T-helper 1 cell treated with Interleukin-12 subunit alpha and Interleukin-12 subunit beta and Interleukin-4 antibody, amounts not matched to agents 30 μg/mL and 1 μg/mL, for 36 hours (primary cell): ENCODE measurements at regions not wholly inside any gene's neighbourhood (a gene's known extent, or its start where the extent isn't known, plus 50 kb on each side); places are given as distances from the start of the nearest gene placed in this dataset.

Source experiments
- H3K27ac Mint-ChIP-seq: one replicate; pipeline ENCODE4 v1.8.0; 2021; ENCODE audit warnings: mild to moderate bottlenecking, mixed read lengths
- H3K27me3 Mint-ChIP-seq: one replicate; pipeline ENCODE4 v1.8.0; 2021; ENCODE audit warnings: low read depth, mixed read lengths
- H3K36me3 Mint-ChIP-seq: one replicate; pipeline ENCODE4 v1.8.0; 2021; ENCODE audit warnings: low read depth, mixed read lengths
- H3K4me1 Mint-ChIP-seq: one replicate; pipeline ENCODE4 v1.8.0; 2021; ENCODE audit warnings: low read depth, mixed read lengths
- H3K4me3 Mint-ChIP-seq: one replicate; pipeline ENCODE4 v1.8.0; 2021; ENCODE audit warnings: mild to moderate bottlenecking, moderate library complexity, mixed read lengths
- H3K9me3 Mint-ChIP-seq: one replicate; pipeline ENCODE4 v1.8.0; 2021; ENCODE audit warnings: mixed read lengths

- H3K4me3 Mint-ChIP-seq: no peak overlapping the region
- no peaks in the 10 kb centered on the region for H3K4me1 Mint-ChIP-seq
- no peaks in the 10 kb centered on the region for H3K36me3 Mint-ChIP-seq
- peaks cover 3% of the 10 kb centered on the region for H3K27me3 Mint-ChIP-seq
- no peak overlapping the region for H3K27ac Mint-ChIP-seq
- peaks cover 17% of the 10 kb centered on the region for H3K9me3 Mint-ChIP-seq
Measured at GRCh38 chr10:130230036-130230435, 93.8 kb downstream of the GLRX3 start.

GRCh38 chr10:130230611-130231010 is 94.4 kb downstream of the GLRX3 start:
- Mint-ChIP-seq H3K9me3 (peaks cover 17% of the 10 kb centered on the region), H3K4me1 (no peaks in the 10 kb centered on the region), H3K36me3 (no peaks in the 10 kb centered on the region), H3K4me3 (no peak overlapping the region), H3K27me3 (peaks cover 3% of the 10 kb centered on the region), H3K27ac (no peak overlapping the region)

- H3K36me3 Mint-ChIP-seq: no peaks in the 10 kb centered on the region
- no peak overlapping the region for H3K27ac Mint-ChIP-seq
- H3K4me1 Mint-ChIP-seq: no peaks in the 10 kb centered on the region
- H3K9me3 Mint-ChIP-seq: peaks cover 12% of the 10 kb centered on the region
- peaks cover 3% of the 10 kb centered on the region for H3K27me3 Mint-ChIP-seq
- H3K4me3 Mint-ChIP-seq: no peak overlapping the region
Measured at GRCh38 chr10:130231251-130231741, 95.1 kb downstream of the GLRX3 start.

- Mint-ChIP-seq H3K4me1 (no peaks in the 10 kb centered on the region), H3K27me3 (peaks cover 1% of the 10 kb centered on the region), H3K4me3 (no peak overlapping the region), H3K9me3 (peaks cover 2% of the 10 kb centered on the region), H3K36me3 (no peaks in the 10 kb centered on the region), H3K27ac (no peak overlapping the region)
Measured at GRCh38 chr10:130232166-130233034, 96.2 kb downstream of the GLRX3 start.

GRCh38 chr10:130233035-130233360 is 96.8 kb downstream of the GLRX3 start:
- Mint-ChIP-seq H3K4me1 (no peaks in the 10 kb centered on the region), H3K9me3 (no peaks in the 10 kb centered on the region), H3K27me3 (no peaks in the 10 kb centered on the region)

GRCh38 chr10:130233426-130233825 is 97.2 kb downstream of the GLRX3 start:
- H3K27me3 Mint-ChIP-seq: no peaks in the 10 kb centered on the region
- no peaks in the 10 kb centered on the region for H3K4me1 Mint-ChIP-seq
- no peaks in the 10 kb centered on the region for H3K9me3 Mint-ChIP-seq

More at GRCh38 chr10:130233035-130233360, 96.8 kb downstream of the GLRX3 start:
- H3K4me3 Mint-ChIP-seq: no peak overlapping the region
- H3K27ac Mint-ChIP-seq: no peak overlapping the region
- no peaks in the 10 kb centered on the region for H3K36me3 Mint-ChIP-seq

GRCh38 chr10:130234171-130234965 is 98.2 kb downstream of the GLRX3 start:
- peaks cover 4% of the 10 kb centered on the region for H3K27me3 Mint-ChIP-seq
- H3K4me3 Mint-ChIP-seq: no peak overlapping the region
- peaks cover 4% of the 10 kb centered on the region for H3K9me3 Mint-ChIP-seq
- H3K36me3 Mint-ChIP-seq: no peaks in the 10 kb centered on the region
- H3K4me1 Mint-ChIP-seq: no peaks in the 10 kb centered on the region
- H3K27ac Mint-ChIP-seq: no peak overlapping the region

More at GRCh38 chr10:130233426-130233825, 97.2 kb downstream of the GLRX3 start:
- Mint-ChIP-seq H3K4me3 (no peak overlapping the region), H3K36me3 (no peaks in the 10 kb centered on the region), H3K27ac (no peak overlapping the region)

- no peak overlapping the region for H3K4me3 Mint-ChIP-seq
- H3K4me1 Mint-ChIP-seq: no peaks in the 10 kb centered on the region
- peaks cover 7% of the 10 kb centered on the region for H3K27me3 Mint-ChIP-seq
- no peaks in the 10 kb centered on the region for H3K36me3 Mint-ChIP-seq
- H3K9me3 Mint-ChIP-seq: peaks cover 11% of the 10 kb centered on the region
- no peak overlapping the region for H3K27ac Mint-ChIP-seq
Measured at GRCh38 chr10:130236711-130237110, 100.5 kb downstream of the GLRX3 start.

- H3K36me3 Mint-ChIP-seq: no peaks in the 10 kb centered on the region
- peaks cover 15% of the 10 kb centered on the region for H3K27me3 Mint-ChIP-seq
- peaks cover 5% of the 10 kb centered on the region for H3K4me1 Mint-ChIP-seq
- no peak overlapping the region for H3K4me3 Mint-ChIP-seq
- H3K27ac Mint-ChIP-seq: no peak overlapping the region
- H3K9me3 Mint-ChIP-seq: peaks cover 13% of the 10 kb centered on the region
Measured at GRCh38 chr10:130240409-130240808, 104.2 kb downstream of the GLRX3 start.

GRCh38 chr10:130242513-130242912 is 106.3 kb downstream of the GLRX3 start:
- no peak overlapping the region for H3K4me3 Mint-ChIP-seq
- H3K36me3 Mint-ChIP-seq: no peaks in the 10 kb centered on the region
- H3K27ac Mint-ChIP-seq: no peak overlapping the region
- peaks cover 5% of the 10 kb centered on the region for H3K4me1 Mint-ChIP-seq
- H3K27me3 Mint-ChIP-seq: peaks cover 15% of the 10 kb centered on the region
- peaks cover 13% of the 10 kb centered on the region for H3K9me3 Mint-ChIP-seq

- no peak overlapping the region for H3K27ac Mint-ChIP-seq
- H3K4me3 Mint-ChIP-seq: no peak overlapping the region
- H3K4me1 Mint-ChIP-seq: peaks cover 5% of the 10 kb centered on the region
- no peaks in the 10 kb centered on the region for H3K36me3 Mint-ChIP-seq
- peaks cover 13% of the 10 kb centered on the region for H3K9me3 Mint-ChIP-seq
- peaks cover 15% of the 10 kb centered on the region for H3K27me3 Mint-ChIP-seq
Measured at GRCh38 chr10:130243015-130243414, 106.8 kb downstream of the GLRX3 start.

GRCh38 chr10:130244031-130244927 is 108.1 kb downstream of the GLRX3 start:
- Mint-ChIP-seq H3K4me1 (peaks cover 5% of the 10 kb centered on the region), H3K4me3 (no peak overlapping the region), H3K36me3 (no peaks in the 10 kb centered on the region), H3K9me3 (peaks cover 9% of the 10 kb centered on the region), H3K27ac (no peak overlapping the region), H3K27me3 (peaks cover 11% of the 10 kb centered on the region)

GRCh38 chr10:130244928-130245495 is 108.8 kb downstream of the GLRX3 start:
- no peaks in the 10 kb centered on the region for H3K36me3 Mint-ChIP-seq

GRCh38 chr10:130246113-130246512 is 109.9 kb downstream of the GLRX3 start:
- H3K27me3 Mint-ChIP-seq: peaks cover 11% of the 10 kb centered on the region
- peaks cover 5% of the 10 kb centered on the region for H3K4me1 Mint-ChIP-seq
- H3K27ac Mint-ChIP-seq: no peak overlapping the region
- no peaks in the 10 kb centered on the region for H3K36me3 Mint-ChIP-seq
- no peak overlapping the region for H3K4me3 Mint-ChIP-seq
- peaks cover 5% of the 10 kb centered on the region for H3K9me3 Mint-ChIP-seq

More at GRCh38 chr10:130244928-130245495, 108.8 kb downstream of the GLRX3 start:
- Mint-ChIP-seq H3K4me3 (no peak overlapping the region), H3K9me3 (peaks cover 9% of the 10 kb centered on the region), H3K4me1 (peaks cover 5% of the 10 kb centered on the region), H3K27me3 (peaks cover 11% of the 10 kb centered on the region), H3K27ac (no peak overlapping the region)
